Neural progenitor cell (in vitro differentiated cells): ENCODE measurements at regions not wholly inside any gene's neighbourhood (a gene's known extent, or its start where the extent isn't known, plus 50 kb on each side); places are given as distances from the start of the nearest gene placed in this dataset.

Experiments
- CTCF ChIP-seq: fragments of 200-600 bp; sonication (generic); IDR thresholded peaks from 2 replicates; pipeline ENCODE4 v1.5.1; 2017; ENCODE audit warnings: antibody characterized with exemption, mild to moderate bottlenecking
- EZH2phosphoT487 ChIP-seq: fragments of 200-600 bp; sonication (generic); IDR thresholded peaks from 2 replicates; pipeline ENCODE4 v1.6.1; 2017; ENCODE audit warnings: antibody characterized with exemption

GRCh38 chr3:194032828-194033435 is 103.0 kb upstream of the HES1 start:
- TF ChIP-seq EZH2phosphoT487 (no peak), CTCF (no peak)
